Mesodermal cell (in vitro differentiated cells): ENCODE measurements at regions not wholly inside any gene's neighbourhood (a gene's known extent, or its start where the extent isn't known, plus 50 kb on each side); places are given as distances from the start of the nearest gene placed in this dataset.

Experiments used
- H3K27ac ChIP-seq: 2 replicates; pipeline ENCODE4 v1.7.0; 2013; ENCODE audit warnings: mild to moderate bottlenecking, low read depth, low read length, moderate library complexity; ENCODE audit not compliant: severe bottlenecking
- H3K36me3 ChIP-seq: 2 replicates; pipeline ENCODE4 v1.7.1; 2013; ENCODE audit warnings: mild to moderate bottlenecking, low read length, moderate library complexity; ENCODE audit not compliant: control insufficient read depth, insufficient read depth
- H3K4me1 ChIP-seq: one replicate; pipeline ENCODE4 v1.7.1; 2013; ENCODE audit warnings: mild to moderate bottlenecking, low read length; ENCODE audit not compliant: insufficient read depth, control insufficient read depth, poor library complexity, severe bottlenecking
- H3K4me3 ChIP-seq: 2 replicates; pipeline ENCODE4 v1.7.0; 2013; ENCODE audit warnings: low read length, control low read depth, mild to moderate bottlenecking; ENCODE audit not compliant: insufficient read depth, poor library complexity, severe bottlenecking; ENCODE audit errors: extremely low read depth
- H3K9me3 ChIP-seq: 2 replicates; pipeline ENCODE4 v1.7.1; 2013; ENCODE audit warnings: mild to moderate bottlenecking, low read length, moderate library complexity; ENCODE audit not compliant: control insufficient read depth
- whole genome bisulfite sequencing, 2 experiments: methylation state at CpG; one replicate each; pipeline ENCODE4 v1.1.5; 2013; ENCODE audit warnings: missing lambda C conversion rate in 2 of 2; ENCODE audit not compliant: insufficient coverage in 2 of 2; 5-methylcytosine and 5-hydroxymethylcytosine counted together

DNA sequence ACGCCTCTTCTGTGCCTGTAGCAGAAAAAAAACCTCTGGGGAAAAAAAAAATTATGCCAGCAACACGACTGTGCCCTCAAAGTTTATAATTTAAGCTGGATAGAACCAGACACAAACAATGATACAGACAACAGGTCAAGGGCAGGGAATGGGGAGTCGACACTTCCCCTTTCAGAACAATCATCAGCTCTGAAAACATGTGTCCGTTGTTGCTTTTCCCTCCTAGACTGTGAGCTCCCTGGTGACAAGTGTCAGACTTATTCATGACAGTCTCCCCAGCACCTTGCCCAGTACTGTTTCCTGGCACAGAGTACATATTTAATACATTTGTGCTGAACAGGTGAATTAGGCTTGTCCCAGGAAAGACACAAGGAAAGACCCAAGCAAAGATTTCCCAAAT is 178.3 kb downstream of the SOX9 start:
- WGBS, 2 experiments: 88 to 100% methylated on average over 1 to 3 of the region's 4 CpGs
- no peaks in the 10 kb centered on the region for H3K36me3 ChIP-seq

GRCh38 chr17:72299592-72299991 is 178.8 kb downstream of the SOX9 start:
- Histone ChIP-seq H3K4me1 (peaks cover 11% of the 10 kb centered on the region), H3K27ac (no peak overlapping the region), H3K4me3 (no peak overlapping the region), H3K9me3 (no peaks in the 10 kb centered on the region), H3K36me3 (no peaks in the 10 kb centered on the region)
- 50 to 80% methylated on average over 1 to 2 of the region's 5 CpGs for WGBS, 2 experiments

More for the DNA sequence above, 178.3 kb downstream of the SOX9 start:
- no peak overlapping the region for H3K4me3 ChIP-seq
- H3K27ac ChIP-seq: no peak overlapping the region
- peaks cover 11% of the 10 kb centered on the region for H3K4me1 ChIP-seq
- H3K9me3 ChIP-seq: no peaks in the 10 kb centered on the region

GRCh38 chr17:72301887-72302286 is 181.1 kb downstream of the SOX9 start:
- Histone ChIP-seq H3K36me3 (no peaks in the 10 kb centered on the region), H3K27ac (no peak overlapping the region), H3K4me3 (no peak overlapping the region), H3K4me1 (peaks cover 15% of the 10 kb centered on the region), H3K9me3 (no peaks in the 10 kb centered on the region)
- 88% methylated on average over 1 of the region's 2 CpGs for WGBS, 2 experiments

- WGBS, 2 experiments: 87 to 92% methylated on average over 3 to 4 of the region's 4 CpGs
- no peaks in the 10 kb centered on the region for H3K9me3 ChIP-seq
- H3K36me3 ChIP-seq: no peaks in the 10 kb centered on the region
- no peak overlapping the region for H3K4me3 ChIP-seq
- no peak overlapping the region for H3K27ac ChIP-seq
- H3K4me1 ChIP-seq: peaks cover 9% of the 10 kb centered on the region
Observed at GRCh38 chr17:72302735-72303134, 181.9 kb downstream of the SOX9 start.

DNA sequence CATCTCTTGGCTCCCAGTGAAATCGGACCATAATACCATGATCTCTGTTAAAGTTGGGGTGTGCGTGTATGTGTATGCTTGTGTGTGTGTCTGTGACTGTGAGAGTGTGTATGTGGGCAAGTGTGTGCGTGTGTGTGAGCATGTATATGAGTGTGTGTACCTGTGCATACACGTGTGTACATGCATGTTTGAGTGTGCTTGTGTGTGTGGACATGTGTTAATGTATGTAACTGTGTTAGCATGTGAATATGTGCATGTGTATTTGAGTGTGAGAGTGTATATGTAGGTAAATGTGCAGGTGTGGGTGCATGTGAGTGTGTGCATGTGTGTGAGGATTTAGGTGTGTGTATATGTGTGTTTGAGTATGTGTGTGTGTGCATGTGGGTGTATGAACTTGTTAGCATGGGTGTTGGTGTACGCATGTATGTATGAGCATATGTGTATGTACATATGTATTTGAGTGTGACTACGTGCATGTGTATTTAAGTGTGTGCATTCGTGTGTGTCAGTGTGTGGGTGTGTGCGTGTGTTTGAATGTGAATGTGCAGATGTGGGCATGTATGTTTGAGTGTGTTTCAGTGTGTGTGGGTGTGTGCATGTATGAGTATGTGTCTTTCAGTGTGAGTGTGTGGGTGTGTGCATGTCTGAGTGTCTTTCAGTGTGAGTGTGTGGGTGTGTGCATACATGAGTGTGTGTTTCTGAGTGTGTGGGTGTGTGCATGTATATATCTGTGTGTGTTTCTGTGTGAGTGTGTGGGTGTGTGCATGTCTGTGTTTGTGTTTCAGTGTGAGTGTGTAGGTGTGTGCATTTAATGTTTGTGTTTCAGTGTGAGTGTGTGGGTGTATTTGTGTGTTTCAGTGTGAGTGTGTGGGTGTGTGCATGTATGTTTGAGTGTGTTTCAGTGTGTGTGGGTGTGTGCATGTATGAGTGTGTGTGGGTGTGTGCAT is 183.2 kb downstream of the SOX9 start:
- H3K9me3 ChIP-seq: no peaks in the 10 kb centered on the region
- H3K4me3 ChIP-seq: no peak overlapping the region
- 83 to 97% methylated on average over 7 to 8 of the region's 8 CpGs for WGBS, 2 experiments

DNA sequence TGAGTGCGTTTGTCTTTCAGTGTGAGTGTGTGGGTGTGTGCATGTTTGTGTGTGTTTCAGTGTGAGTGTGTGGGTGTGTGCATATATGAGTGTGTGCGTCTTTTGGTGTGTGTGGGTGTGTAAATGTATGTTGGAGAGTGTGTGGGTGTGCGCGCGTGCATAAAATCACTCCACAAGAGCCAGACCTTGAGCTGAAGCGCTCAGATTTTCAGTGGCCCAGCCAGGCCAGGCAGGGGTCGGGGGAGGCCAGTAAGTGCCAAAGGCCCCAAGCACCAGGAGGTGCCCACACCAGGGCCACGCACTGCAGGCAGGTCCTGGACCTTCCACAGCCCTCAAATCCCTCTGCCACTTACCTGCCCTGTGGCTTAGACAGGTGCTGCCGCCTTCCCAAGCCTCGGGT is 184.0 kb downstream of the SOX9 start:
- 98% methylated on average over 4 to 7 of the region's 10 CpGs for WGBS, 2 experiments

More for the DNA sequence above, 183.2 kb downstream of the SOX9 start:
- Histone ChIP-seq H3K27ac (no peak overlapping the region), H3K4me1 (peaks cover 9% of the 10 kb centered on the region), H3K36me3 (no peaks in the 10 kb centered on the region)

DNA sequence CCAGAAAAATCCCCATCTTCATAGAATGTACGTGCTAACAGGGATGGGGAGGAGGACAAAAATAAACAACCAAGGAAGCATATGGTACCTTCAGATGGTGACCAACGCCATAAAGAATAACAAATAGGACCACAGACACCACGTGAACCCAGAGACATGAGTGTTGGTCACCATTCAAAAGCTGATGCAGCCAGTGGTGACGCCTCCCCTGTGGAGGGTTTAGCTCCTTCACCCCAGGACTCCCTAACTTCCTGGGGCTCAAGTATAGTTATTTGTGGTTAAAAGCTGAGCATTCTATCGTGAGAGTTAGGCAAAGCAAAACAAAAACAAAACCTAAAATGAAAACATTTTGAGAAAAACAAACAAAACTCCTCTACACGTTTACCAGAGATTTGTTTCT is 184.7 kb downstream of the SOX9 start:
- Histone ChIP-seq H3K9me3 (no peaks in the 10 kb centered on the region), H3K4me3 (no peak overlapping the region), H3K36me3 (no peaks in the 10 kb centered on the region), H3K4me1 (peaks cover 12% of the 10 kb centered on the region), H3K27ac (no peak overlapping the region)
- 73% methylated on average over 2 of the region's 6 CpGs; no CpG with 5 or more reads in 1 of the 2 experiments for WGBS, 2 experiments

More for the DNA sequence above, 184.0 kb downstream of the SOX9 start:
- Histone ChIP-seq H3K4me3 (no peak overlapping the region), H3K27ac (no peak overlapping the region), H3K36me3 (no peaks in the 10 kb centered on the region), H3K4me1 (peaks cover 12% of the 10 kb centered on the region), H3K9me3 (no peaks in the 10 kb centered on the region)

- 94% methylated on average over 3 to 6 of the region's 6 CpGs for WGBS, 2 experiments
- Histone ChIP-seq H3K4me1 (peaks cover 12% of the 10 kb centered on the region), H3K9me3 (no peaks in the 10 kb centered on the region), H3K36me3 (no peaks in the 10 kb centered on the region), H3K4me3 (no peak overlapping the region), H3K27ac (no peak overlapping the region)
Observed at GRCh38 chr17:72306037-72306436, 185.2 kb downstream of the SOX9 start.

DNA sequence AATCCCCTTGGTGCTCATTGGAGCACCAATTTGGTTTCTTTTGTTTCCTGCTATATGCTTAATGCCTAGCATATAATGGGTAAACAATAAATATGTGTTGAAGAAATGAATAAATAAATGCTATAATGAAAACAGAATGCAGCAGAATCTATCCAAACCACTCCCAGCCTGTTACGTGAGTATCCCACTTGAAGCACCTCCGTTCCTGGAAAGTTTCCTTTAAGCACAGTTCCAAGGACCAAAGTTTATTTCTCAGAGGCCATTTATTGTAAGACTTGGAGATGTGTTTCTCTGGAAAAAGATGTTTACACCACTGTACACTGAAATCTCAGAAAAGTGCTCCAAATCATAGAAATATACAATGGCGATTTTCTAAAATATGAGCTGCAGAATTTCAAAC is 187.0 kb downstream of the SOX9 start:
- H3K36me3 ChIP-seq: no peaks in the 10 kb centered on the region
- H3K4me1 ChIP-seq: peaks cover 12% of the 10 kb centered on the region
- 100% methylated on average over 2 of the region's 3 CpGs; no CpG with 5 or more reads in 1 of the 2 experiments for WGBS, 2 experiments
- H3K27ac ChIP-seq: no peak overlapping the region
- H3K9me3 ChIP-seq: no peaks in the 10 kb centered on the region
- H3K4me3 ChIP-seq: no peak overlapping the region

DNA sequence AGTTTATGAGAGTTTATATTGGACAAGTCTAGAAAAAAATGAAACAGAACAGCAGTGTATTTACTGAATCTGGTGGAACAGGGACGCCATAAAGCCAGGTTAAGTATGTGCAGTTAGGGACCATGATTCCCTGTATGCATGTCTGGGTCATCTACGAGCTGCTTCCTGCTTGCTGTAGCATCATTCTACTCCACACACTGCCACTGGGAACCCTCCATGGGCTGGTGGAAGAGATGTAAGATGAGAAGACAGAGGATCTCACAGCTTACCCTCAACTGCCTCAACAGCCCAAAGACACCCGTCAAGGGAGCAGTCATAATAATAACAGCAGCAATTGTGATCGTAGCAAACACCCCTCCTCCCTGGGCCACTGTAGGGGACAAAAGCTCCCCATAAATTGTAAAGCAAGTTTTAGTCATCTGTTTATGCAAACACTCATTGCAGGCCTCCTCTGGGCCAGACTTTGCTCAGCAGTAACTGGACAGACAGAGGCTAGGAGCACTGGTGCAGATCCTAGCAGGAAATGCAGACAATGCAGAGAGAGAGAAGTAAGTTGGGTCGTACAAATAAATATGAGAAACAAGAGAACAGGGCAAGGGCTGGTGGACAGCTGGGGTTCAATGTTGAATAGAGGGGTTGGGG is 188.0 kb downstream of the SOX9 start:
- Histone ChIP-seq H3K4me1 (peaks cover 12% of the 10 kb centered on the region), H3K27ac (no peak overlapping the region), H3K36me3 (no peaks in the 10 kb centered on the region), H3K9me3 (no peaks in the 10 kb centered on the region), H3K4me3 (no peak overlapping the region)
- WGBS, 2 experiments: 90 to 94% methylated on average over 2 to 3 of the region's 5 CpGs

DNA sequence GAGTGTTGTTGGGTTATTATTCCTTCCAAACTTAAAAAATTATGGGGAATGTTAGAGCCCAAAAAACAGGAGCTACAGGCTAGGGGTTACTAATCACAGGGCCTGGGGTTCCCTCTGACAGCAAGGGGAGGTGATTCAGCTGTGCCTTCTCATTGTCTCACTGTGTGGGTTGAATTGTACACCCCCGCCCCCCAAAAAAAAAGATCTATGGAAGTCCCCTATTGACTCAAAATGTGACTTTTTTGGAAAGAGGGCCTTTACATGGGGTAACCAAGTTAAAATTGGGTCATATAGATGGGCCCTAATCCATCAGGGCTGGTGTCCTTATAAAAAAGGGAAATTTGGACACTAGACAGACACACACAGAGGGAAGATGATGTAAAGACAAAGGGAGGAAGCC is 190.2 kb downstream of the SOX9 start:
- H3K9me3 ChIP-seq: no peaks in the 10 kb centered on the region
- WGBS, 2 experiments: no CpG with 5 or more reads among the region's 1 CpG

More for the DNA sequence above, 190.2 kb downstream of the SOX9 start:
- peaks cover 8% of the 10 kb centered on the region for H3K4me1 ChIP-seq
- H3K36me3 ChIP-seq: no peaks in the 10 kb centered on the region
- H3K4me3 ChIP-seq: no peak overlapping the region
- H3K27ac ChIP-seq: no peak overlapping the region
